ENCODE measurements at regions not wholly inside any gene's neighbourhood (a gene's known extent, or its start where the extent isn't known, plus 50 kb on each side); places are given as distances from the start of the nearest gene placed in this dataset.
A peak's percentile ranks its signal among the peaks of the same experiment; 100 is the strongest.

GRCh38 chr9:14418941-14419937 lies 105.3 kb upstream of the NFIB start:
- TF ChIP-seq CTCF (conservative IDR thresholded peaks at IDR 0.05), result no peak
- no peak overlapping the region for H3K4me3 Mint-ChIP-seq
- no peaks in the 10 kb centered on the region for H3K27me3 Mint-ChIP-seq (ENCODE audit: low read depth)
- H3K9me3 Mint-ChIP-seq, result no peaks in the 10 kb centered on the region
- DNase-seq (ENCODE audit: low read depth, low spot score), result no peak
- no peaks in the 10 kb centered on the region for H3K36me3 Mint-ChIP-seq (ENCODE audit: low read depth)
- peaks cover 25% of the 10 kb centered on the region for H3K4me1 Mint-ChIP-seq
- peak overlapping the region; percentile 93 for H3K27ac Mint-ChIP-seq (ENCODE audit: unreplicated experiment)

- Mint-ChIP-seq H3K4me3 (no peak overlapping the region), H3K9me3 (no peaks in the 10 kb centered on the region), H3K27me3 (ENCODE audit: low read depth) (no peaks in the 10 kb centered on the region), H3K4me1 (peaks cover 17% of the 10 kb centered on the region), H3K27ac (ENCODE audit: unreplicated experiment) (no peak overlapping the region), H3K36me3 (ENCODE audit: low read depth) (no peaks in the 10 kb centered on the region)
- DNase-seq (ENCODE audit: low read depth, low spot score), result no peak
- TF ChIP-seq CTCF (conservative IDR thresholded peaks at IDR 0.05), result no peak
Observed at GRCh38 chr9:14418301-14418940, 104.5 kb upstream of the NFIB start.

- no peaks in the 10 kb centered on the region for H3K9me3 Mint-ChIP-seq
- no peaks in the 10 kb centered on the region for H3K27me3 Mint-ChIP-seq (ENCODE audit: low read depth)
Observed at GRCh38 chr9:14417237-14417636, 103.3 kb upstream of the NFIB start.

GRCh38 chr9:14415947-14416346 lies 102.0 kb upstream of the NFIB start:
- Mint-ChIP-seq H3K9me3 (no peaks in the 10 kb centered on the region), H3K36me3 (ENCODE audit: low read depth) (no peaks in the 10 kb centered on the region), H3K27ac (ENCODE audit: unreplicated experiment) (no peak overlapping the region), H3K4me3 (no peak overlapping the region), H3K4me1 (peaks cover 15% of the 10 kb centered on the region), H3K27me3 (ENCODE audit: low read depth) (no peaks in the 10 kb centered on the region)
- TF ChIP-seq CTCF (conservative IDR thresholded peaks at IDR 0.05), result no peak
- no peak for DNase-seq (ENCODE audit: low read depth, low spot score)

More at GRCh38 chr9:14417237-14417636, 103.3 kb upstream of the NFIB start:
- no peaks in the 10 kb centered on the region for H3K36me3 Mint-ChIP-seq (ENCODE audit: low read depth)
- no peak for TF ChIP-seq CTCF (conservative IDR thresholded peaks at IDR 0.05)
- peaks cover 15% of the 10 kb centered on the region for H3K4me1 Mint-ChIP-seq
- H3K4me3 Mint-ChIP-seq, result no peak overlapping the region
- no peak overlapping the region for H3K27ac Mint-ChIP-seq (ENCODE audit: unreplicated experiment)
- no peak for DNase-seq (ENCODE audit: low read depth, low spot score)

GRCh38 chr9:14413812-14414211 lies 99.9 kb upstream of the NFIB start:
- no peaks in the 10 kb centered on the region for H3K36me3 Mint-ChIP-seq (ENCODE audit: low read depth)
- no peaks in the 10 kb centered on the region for H3K9me3 Mint-ChIP-seq
- H3K27ac Mint-ChIP-seq (ENCODE audit: unreplicated experiment), result no peak overlapping the region
- no peak for DNase-seq (ENCODE audit: low read depth, low spot score)
- no peak for TF ChIP-seq CTCF (conservative IDR thresholded peaks at IDR 0.05)
- no peaks in the 10 kb centered on the region for H3K27me3 Mint-ChIP-seq (ENCODE audit: low read depth)
- H3K4me3 Mint-ChIP-seq, result no peak overlapping the region
- H3K4me1 Mint-ChIP-seq, result peaks cover 6% of the 10 kb centered on the region
